GM10266 (cell line): ENCODE measurements at regions not wholly inside any gene's neighbourhood (a gene's known extent, or its start where the extent isn't known, plus 50 kb on each side); places are given as distances from the start of the nearest gene placed in this dataset.
A peak's percentile ranks its signal among the peaks of the same experiment; 100 is the strongest.

Experiments
- DNase-seq: peaks from one replicate; pipeline ENCODE4 v3.0.0; 2012; ENCODE audit errors: extremely low spot score
- CTCF ChIP-seq: IDR thresholded peaks from 2 replicates; pipeline ENCODE4 v1.5.1; 2012; ENCODE audit warnings: mild to moderate bottlenecking, low read depth; ENCODE audit not compliant: control insufficient read depth, insufficient read depth; ENCODE audit errors: missing control alignments

DNA sequence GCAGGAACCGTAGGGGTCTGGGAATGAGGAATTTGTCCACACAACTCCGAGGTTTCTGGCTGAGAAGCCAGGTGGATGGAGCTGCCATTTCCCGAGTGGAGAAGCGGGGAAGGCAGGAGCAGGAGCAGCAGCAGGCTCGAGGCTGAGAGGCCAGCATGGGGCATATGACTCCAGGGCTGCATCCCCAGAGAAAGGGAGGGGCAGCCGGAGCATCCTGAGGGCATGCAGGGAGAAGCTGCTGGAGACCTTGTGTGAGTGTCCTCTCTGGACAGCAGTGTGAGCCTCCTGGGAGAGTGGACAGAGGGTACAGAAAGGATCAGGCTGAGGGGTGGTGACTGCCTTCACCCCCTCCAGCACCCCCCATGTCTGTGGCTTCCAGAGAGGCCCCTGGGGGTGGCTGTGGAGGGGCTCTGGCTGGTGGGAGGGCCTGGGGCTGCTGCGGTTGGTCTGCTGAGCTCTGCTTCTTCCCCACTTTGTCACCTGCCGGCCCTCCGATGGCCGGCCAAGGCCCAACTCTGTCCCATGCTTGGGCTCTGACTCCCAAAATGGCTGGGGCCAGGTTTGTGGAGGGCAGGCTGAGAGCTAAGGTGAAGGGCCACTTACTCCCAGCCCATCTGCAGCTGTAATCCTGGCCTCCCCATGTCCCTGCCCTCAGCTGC, 633.1 kb downstream of the MATN1 start:
- TF ChIP-seq CTCF: no peak
- DNase-seq: no peak

DNA sequence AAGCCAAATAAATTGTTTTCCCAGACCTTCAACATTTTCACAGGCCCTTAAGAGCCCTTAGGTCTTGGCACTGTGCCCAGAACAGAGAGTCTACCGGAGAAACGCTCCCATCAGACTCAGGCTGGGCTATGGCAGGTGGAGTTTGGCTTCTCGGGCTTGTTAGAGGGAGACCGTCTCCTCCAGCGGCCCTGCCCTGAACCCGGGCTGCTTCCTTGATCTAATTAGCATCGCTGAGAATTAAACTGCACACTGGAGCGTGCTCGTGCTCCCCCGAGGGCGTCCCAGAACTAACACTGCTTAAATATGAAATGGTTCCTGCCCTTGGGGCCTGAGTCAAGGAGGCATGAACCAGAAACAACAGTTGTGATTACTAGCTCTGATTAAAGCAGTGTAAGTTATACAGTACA, 634.4 kb downstream of the MATN1 start:
- TF ChIP-seq CTCF: no peak
- no peak for DNase-seq

DNA sequence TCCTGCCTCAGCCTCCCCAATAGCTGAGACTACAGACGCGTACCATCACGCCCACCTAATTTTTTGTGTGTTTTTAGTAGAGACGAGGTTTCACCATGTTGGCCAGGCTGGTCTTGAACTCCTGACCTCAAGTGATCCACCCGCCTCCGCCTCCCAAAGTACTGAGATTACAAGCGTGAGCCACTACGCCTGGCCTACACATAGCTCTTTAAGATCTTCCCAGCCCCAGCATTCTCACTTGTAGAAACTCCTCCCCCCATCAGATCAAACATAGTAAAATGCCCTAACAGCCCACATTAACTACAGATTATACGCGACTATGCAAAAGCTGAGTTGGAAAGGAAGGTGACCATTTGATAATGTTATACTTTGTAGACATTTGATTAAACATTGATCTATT, 634.8 kb downstream of the MATN1 start:
- no peak for TF ChIP-seq CTCF

GRCh38 chr1:30087465-30087864, 635.9 kb downstream of the MATN1 start:
- no peak for TF ChIP-seq CTCF
- no peak for DNase-seq

More for the DNA sequence above, 634.8 kb downstream of the MATN1 start:
- DNase-seq: no peak

- peak; percentile 52 for DNase-seq
- peak; percentile 54 for TF ChIP-seq CTCF
These were observed 637.3 kb downstream of the MATN1 start for GRCh38 chr1:30085811-30086770.

DNA sequence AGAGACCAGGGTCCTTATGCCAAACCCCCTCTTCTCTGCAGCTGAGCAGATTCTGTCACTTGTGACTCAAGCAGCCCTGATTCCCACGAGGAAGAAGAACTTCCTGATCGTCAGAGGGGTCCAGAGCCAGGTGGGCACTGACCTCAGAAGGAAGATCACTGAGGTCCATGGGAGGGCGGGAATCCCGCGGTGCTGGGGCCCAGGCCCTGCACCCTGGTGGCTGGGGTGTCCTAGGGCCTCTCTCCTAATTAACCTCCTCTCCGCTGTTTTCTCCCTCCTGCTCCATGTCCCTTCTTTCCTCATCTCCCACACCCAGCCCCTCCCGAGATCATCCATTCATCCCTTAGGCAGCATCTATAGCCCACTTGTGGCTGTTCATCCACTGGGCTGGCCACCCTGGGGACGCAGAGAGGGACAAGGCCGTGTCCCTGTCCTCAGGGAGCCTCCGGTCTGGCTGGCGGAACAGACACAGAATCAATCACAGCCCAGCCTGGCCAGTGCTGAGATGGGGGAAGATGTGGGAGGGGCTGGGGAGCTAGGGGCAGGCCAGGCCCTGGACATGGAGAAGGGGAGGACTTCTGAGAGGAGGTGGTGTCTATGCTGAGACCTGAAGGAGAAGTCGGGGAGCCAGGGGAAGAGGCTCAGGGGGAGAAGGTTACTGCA, 638.3 kb downstream of the MATN1 start:
- no peak for TF ChIP-seq CTCF
- DNase-seq: no peak
